ENCODE measurements at regions not wholly inside any gene's neighbourhood (a gene's known extent, or its start where the extent isn't known, plus 50 kb on each side); places are given as distances from the start of the nearest gene placed in this dataset.

DNA sequence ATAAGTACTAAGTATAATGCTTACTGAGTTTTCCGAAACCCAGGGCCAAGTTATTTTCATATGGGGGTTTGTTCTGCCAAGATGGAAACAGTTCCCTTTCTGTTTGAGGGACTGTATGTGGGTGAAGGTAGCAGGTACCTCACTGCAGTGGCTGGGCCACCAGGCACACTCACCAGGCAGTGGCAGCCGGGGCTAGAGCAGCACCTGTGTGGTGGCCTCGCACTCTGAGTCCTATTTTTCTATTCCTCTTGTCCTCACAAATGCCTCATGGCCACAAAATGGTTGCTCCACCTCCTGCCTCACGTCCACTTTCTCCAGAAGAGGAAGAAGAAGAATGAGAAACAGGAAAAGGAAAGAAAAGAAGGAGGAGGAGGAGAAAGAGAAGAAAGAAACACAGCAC is 167.3 kb upstream of the SHH start (continued):
- TF ChIP-seq ZNF703 (CRISPR knock-in tag; IDR thresholded peaks at IDR 0.05; ENCODE audit: borderline replicate concordance) (no peak), GZF1 (CRISPR knock-in tag; IDR thresholded peaks at IDR 0.05) (no peak), HDAC6 (IDR thresholded peaks at IDR 0.05; ENCODE audit: low read depth, low read length) (no peak), CEBPB (IDR thresholded peaks at IDR 0.05; ENCODE audit: borderline replicate concordance, low read depth, low read length) (no peak), ZNF629 (CRISPR knock-in tag; conservative IDR thresholded peaks at IDR 0.05) (no peak), RCOR2 (CRISPR knock-in tag; IDR thresholded peaks at IDR 0.05) (no peak), HNRNPK (IDR thresholded peaks at IDR 0.05; ENCODE audit: low read depth, low read length, poor library complexity, severe bottlenecking) (no peak)
- TF ChIP-seq, protein P1, sequence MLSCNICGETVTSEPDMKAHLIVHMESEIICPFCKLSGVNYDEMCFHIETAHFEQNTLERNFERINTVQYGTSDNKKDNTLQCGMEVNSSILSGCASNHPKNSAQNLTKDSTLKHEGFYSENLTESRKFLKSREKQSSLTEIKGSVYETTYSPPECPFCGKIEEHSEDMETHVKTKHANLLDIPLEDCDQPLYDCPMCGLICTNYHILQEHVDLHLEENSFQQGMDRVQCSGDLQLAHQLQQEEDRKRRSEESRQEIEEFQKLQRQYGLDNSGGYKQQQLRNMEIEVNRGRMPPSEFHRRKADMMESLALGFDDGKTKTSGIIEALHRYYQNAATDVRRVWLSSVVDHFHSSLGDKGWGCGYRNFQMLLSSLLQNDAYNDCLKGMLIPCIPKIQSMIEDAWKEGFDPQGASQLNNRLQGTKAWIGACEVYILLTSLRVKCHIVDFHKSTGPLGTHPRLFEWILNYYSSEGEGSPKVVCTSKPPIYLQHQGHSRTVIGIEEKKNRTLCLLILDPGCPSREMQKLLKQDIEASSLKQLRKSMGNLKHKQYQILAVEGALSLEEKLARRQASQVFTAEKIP (CRISPR knock-in tag; IDR thresholded peaks at IDR 0.05; ENCODE audit: borderline replicate concordance), result no peak
- TF ChIP-seq, protein P2, sequence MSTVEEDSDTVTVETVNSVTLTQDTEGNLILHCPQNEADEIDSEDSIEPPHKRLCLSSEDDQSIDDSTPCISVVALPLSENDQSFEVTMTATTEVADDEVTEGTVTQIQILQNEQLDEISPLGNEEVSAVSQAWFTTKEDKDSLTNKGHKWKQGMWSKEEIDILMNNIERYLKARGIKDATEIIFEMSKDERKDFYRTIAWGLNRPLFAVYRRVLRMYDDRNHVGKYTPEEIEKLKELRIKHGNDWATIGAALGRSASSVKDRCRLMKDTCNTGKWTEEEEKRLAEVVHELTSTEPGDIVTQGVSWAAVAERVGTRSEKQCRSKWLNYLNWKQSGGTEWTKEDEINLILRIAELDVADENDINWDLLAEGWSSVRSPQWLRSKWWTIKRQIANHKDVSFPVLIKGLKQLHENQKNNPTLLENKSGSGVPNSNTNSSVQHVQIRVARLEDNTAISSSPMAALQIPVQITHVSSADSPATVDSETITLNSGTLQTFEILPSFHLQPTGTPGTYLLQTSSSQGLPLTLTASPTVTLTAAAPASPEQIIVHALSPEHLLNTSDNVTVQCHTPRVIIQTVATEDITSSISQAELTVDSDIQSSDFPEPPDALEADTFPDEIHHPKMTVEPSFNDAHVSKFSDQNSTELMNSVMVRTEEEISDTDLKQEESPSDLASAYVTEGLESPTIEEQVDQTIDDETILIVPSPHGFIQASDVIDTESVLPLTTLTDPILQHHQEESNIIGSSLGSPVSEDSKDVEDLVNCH (CRISPR knock-in tag; IDR thresholded peaks at IDR 0.05), result no peak
- TF ChIP-seq, protein P3, sequence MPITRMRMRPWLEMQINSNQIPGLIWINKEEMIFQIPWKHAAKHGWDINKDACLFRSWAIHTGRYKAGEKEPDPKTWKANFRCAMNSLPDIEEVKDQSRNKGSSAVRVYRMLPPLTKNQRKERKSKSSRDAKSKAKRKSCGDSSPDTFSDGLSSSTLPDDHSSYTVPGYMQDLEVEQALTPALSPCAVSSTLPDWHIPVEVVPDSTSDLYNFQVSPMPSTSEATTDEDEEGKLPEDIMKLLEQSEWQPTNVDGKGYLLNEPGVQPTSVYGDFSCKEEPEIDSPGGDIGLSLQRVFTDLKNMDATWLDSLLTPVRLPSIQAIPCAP (CRISPR knock-in tag; IDR thresholded peaks at IDR 0.05; ENCODE audit: low read depth), result no peak
- TF ChIP-seq, protein P4, sequence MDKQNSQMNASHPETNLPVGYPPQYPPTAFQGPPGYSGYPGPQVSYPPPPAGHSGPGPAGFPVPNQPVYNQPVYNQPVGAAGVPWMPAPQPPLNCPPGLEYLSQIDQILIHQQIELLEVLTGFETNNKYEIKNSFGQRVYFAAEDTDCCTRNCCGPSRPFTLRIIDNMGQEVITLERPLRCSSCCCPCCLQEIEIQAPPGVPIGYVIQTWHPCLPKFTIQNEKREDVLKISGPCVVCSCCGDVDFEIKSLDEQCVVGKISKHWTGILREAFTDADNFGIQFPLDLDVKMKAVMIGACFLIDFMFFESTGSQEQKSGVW (CRISPR knock-in tag; IDR thresholded peaks at IDR 0.05; ENCODE audit: borderline replicate concordance), result no peak

All from HepG2 (cell line).